ENCODE measurements at regions not wholly inside any gene's neighbourhood (a gene's known extent, or its start where the extent isn't known, plus 50 kb on each side); places are given as distances from the start of the nearest gene placed in this dataset.

GRCh38 chr13:59111751-59112171, 1052.0 kb downstream of the DIAPH3 start:
- TF ChIP-seq, protein P1, sequence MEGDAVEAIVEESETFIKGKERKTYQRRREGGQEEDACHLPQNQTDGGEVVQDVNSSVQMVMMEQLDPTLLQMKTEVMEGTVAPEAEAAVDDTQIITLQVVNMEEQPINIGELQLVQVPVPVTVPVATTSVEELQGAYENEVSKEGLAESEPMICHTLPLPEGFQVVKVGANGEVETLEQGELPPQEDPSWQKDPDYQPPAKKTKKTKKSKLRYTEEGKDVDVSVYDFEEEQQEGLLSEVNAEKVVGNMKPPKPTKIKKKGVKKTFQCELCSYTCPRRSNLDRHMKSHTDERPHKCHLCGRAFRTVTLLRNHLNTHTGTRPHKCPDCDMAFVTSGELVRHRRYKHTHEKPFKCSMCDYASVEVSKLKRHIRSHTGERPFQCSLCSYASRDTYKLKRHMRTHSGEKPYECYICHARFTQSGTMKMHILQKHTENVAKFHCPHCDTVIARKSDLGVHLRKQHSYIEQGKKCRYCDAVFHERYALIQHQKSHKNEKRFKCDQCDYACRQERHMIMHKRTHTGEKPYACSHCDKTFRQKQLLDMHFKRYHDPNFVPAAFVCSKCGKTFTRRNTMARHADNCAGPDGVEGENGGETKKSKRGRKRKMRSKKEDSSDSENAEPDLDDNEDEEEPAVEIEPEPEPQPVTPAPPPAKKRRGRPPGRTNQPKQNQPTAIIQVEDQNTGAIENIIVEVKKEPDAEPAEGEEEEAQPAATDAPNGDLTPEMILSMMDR (IDR thresholded peaks at IDR 0.05; ENCODE audit: low read depth, low read length, poor library complexity, severe bottlenecking): no peak
- TF ChIP-seq EZH2phosphoT487 (IDR thresholded peaks at IDR 0.05; ENCODE audit: borderline replicate concordance, low read length): no peak

Data from DOHH2 (cell line).